ENCODE measurements at regions not wholly inside any gene's neighbourhood (a gene's known extent, or its start where the extent isn't known, plus 50 kb on each side); places are given as distances from the start of the nearest gene placed in this dataset.
"Not testable (repeated sequence)": the region's sequence is repeated elsewhere in the genome, so short reads cannot be mapped to it uniquely, and the experiment has no call there.

DNA sequence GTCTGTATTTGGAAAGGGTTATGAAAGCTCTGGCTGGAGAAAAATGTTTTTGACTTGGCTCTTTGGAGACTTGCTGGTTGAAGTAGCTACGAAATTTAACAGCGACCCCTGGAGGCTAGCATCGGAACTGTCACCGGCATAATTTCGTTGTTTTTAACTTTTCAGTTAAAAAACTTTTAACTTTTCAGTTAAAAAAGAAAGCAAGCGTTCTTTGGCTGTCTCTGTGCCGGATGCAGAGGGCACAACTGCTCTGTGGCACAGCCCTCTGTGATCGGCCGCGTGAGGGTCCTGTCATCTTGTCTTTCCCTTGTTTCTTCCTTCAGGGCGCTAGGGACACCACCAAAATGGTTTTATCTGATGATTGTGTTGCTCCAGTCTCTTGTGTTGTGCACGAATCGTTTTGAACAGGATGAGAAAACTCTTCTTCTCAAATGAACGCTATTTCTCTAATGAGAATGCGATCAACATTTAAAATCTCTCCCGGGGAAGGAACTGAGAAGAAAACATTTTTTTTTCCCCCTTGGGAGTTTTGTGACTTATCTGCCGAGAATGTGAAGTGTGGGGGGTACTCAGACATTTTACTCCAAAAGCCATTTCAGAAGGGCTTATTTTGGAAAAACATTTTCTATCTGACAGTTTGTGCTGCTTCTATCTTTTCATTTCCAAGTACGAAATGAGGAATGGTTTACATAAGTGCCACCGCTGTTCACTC, 57.1 kb downstream of the ADCYAP1 start:
- TF ChIP-seq JUND (IDR thresholded peaks at IDR 0.05; ENCODE audit: low read depth), result no peak
- in situ Hi-C loops (cut with HindIII; ENCODE audit: low pct_unique_long_range_greater_than_20kb, low sequenced_read_pairs), result no loop called here
- DNase-seq (ENCODE audit: low read depth in 1 of 2, low spot score in 1 of 2), result peak; percentile 11 to 25

DNA sequence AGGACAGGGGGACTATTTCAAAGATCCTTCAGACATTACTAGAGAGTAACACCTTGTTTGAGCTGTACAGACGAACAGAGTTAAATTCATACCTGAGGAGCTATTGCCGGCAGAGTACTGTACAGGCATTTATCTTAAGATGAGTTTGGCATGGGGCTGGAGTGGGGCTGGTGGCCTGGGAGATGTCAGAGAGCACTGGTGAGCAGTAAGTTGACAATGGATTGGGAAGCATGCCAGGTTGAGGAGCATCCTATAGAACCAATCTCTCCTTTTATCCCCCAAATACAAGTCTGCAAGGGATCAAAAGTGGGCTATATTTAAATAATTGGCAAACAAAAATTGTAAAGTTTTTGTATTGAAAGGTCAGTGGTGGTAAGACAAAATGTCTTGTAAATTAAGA, 58.6 kb downstream of the ADCYAP1 start:
- DNase-seq (ENCODE audit: low read depth in 1 of 2, low spot score in 1 of 2), result no peak
- in situ Hi-C loops (cut with HindIII; ENCODE audit: low pct_unique_long_range_greater_than_20kb, low sequenced_read_pairs), result no loop called here
- TF ChIP-seq JUND (IDR thresholded peaks at IDR 0.05; ENCODE audit: low read depth), result no peak

DNA sequence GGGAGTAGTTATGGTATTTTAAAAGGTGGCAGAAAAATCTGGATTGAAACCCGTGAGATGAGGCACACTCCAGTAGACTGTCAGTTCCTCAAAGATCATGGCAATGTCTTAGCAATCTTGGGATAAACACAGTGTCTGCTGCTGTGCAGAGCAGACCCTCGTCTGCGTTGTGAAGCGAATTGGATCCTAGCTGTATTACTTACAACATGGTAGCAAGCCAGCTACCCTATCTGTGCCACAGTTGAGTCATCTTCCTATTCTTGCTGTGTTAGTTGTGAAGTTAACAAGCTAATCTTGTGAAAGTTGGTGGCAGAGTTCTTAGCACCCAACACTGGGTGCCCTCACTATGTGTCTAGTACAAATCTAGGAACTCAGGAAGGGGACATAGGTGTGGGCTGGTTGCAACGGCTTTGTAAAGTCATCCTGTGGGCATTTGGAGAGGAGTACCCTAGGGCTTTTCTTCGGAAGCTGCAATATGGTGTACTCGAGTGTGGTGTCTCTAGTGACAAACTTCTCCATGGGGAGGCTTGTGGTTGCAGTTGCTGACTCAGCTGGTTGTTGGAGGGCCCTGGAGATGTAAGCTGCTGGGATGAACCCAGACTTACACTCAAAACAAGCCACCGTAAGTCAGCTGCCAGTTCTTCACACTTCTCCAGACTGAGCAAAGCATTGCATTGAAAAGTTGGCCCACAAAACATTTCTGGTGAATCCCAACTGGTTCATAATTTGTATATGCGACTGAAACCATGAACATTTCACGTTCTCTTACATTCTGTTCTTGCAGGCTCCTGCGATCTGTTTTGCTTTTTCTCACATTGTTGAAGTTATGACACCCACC, 61.5 kb downstream of the ADCYAP1 start:
- in situ Hi-C loops (cut with HindIII; ENCODE audit: low pct_unique_long_range_greater_than_20kb, low sequenced_read_pairs), result no loop called here
- no peak for DNase-seq (ENCODE audit: low read depth in 1 of 2, low spot score in 1 of 2)
- no peak for TF ChIP-seq JUND (IDR thresholded peaks at IDR 0.05; ENCODE audit: low read depth)

DNA sequence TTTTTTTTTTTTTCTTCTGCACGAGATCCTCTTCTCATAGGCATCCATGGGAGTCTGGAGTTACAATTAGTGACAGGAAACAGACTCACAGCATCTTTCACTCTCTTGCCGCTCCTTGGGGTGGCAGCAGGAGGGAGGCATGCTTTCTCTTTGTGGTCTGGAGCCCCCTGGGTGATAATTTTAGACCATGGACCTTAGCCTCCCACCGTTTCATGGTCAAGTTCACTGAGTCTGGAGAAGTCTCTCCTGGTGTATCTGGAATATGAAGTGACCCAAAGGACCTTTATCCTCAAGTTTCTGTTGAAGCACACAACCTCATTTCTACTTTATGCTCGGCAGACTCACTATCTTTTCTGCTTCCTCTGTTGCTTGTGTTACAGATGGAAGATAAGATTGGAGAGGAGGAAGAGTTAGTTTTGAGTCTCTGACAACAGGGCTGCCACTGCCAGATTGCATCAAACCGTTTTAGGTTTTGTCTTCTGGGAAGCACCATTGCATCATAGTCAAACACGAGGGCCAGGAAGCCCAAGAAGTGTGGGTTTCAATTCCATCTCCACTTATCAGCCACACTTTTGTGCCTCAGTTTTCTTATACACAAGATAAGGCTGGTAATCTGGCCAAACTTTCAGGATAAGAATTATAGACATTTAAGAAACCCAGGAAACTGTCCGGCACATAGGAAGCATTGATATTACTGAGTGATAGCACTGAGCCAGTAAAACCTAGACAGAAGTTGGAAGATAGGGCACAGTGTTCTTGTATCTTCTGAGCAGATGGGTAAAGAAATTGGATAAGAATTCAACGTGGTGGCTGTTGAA, 62.3 kb downstream of the ADCYAP1 start:
- no peak for DNase-seq (ENCODE audit: low read depth in 1 of 2, low spot score in 1 of 2)
- in situ Hi-C loops (cut with HindIII; ENCODE audit: low pct_unique_long_range_greater_than_20kb, low sequenced_read_pairs), result no loop called here
- no peak for TF ChIP-seq JUND (IDR thresholded peaks at IDR 0.05; ENCODE audit: low read depth)

DNA sequence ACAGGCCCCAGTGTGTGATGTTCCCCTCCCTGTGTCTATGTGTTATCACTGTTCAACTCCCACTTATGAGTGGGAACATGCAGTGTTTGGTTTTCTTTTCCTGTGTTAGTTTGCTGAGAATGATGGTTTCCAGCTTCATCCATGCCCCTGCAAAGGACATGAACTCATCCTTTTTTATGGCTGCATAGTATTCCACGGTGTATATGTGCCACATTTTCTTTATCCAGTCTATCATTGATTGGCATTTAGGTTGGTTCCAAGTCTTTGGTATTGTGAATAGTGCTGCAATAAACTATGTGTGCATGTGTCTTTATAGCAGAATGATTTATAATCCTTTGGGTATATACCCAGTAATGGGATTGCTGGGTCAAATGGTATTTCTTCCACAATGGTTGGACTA, 64.2 kb downstream of the ADCYAP1 start:
- DNase-seq (ENCODE audit: low read depth in 1 of 2, low spot score in 1 of 2); in situ Hi-C loops (cut with HindIII; ENCODE audit: low pct_unique_long_range_greater_than_20kb, low sequenced_read_pairs): not testable (repeated sequence)

DNA sequence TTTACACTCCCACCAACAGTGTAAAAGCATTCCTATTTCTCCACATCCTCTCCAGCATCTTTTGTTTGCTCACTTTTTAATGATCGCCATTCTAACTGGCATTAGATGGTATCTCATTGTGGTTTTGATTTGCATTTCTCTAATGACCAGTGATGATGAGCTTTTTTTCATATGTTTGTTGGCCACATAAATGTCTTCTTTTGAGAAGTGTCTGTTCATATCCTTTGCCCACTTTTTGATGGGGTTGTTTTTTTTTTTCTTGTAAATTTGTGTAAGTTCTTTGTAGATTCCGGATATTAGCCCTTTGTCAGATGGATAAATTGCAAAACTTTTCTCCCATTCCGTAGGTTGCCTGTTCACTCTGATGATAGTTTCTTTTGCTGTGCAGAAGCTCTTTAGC, 64.6 kb downstream of the ADCYAP1 start:
- in situ Hi-C loops (cut with HindIII; ENCODE audit: low pct_unique_long_range_greater_than_20kb, low sequenced_read_pairs); DNase-seq (ENCODE audit: low read depth in 1 of 2, low spot score in 1 of 2): not testable (repeated sequence)

DNA sequence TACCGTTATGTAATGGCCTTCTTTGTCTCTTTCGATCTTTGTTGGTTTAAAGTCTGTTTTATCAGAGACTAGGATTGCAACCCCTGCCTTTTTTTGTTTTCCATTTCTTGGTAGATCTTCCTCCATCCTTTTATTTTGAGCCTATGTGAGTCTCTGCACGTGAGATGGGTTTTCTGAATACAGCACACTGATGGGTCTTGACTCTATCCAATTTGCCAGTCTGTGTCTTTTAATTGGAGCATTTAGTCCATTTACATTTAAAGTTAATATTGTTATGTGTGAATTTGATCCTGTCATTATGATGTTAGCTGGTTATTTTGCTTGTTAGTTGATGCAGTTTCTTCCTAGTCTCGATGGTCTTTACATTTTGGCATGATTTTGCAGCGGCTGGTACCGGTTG, 69.9 kb downstream of the ADCYAP1 start:
- DNase-seq (ENCODE audit: low read depth in 1 of 2, low spot score in 1 of 2); in situ Hi-C loops (cut with HindIII; ENCODE audit: low pct_unique_long_range_greater_than_20kb, low sequenced_read_pairs): not testable (repeated sequence)

DNA sequence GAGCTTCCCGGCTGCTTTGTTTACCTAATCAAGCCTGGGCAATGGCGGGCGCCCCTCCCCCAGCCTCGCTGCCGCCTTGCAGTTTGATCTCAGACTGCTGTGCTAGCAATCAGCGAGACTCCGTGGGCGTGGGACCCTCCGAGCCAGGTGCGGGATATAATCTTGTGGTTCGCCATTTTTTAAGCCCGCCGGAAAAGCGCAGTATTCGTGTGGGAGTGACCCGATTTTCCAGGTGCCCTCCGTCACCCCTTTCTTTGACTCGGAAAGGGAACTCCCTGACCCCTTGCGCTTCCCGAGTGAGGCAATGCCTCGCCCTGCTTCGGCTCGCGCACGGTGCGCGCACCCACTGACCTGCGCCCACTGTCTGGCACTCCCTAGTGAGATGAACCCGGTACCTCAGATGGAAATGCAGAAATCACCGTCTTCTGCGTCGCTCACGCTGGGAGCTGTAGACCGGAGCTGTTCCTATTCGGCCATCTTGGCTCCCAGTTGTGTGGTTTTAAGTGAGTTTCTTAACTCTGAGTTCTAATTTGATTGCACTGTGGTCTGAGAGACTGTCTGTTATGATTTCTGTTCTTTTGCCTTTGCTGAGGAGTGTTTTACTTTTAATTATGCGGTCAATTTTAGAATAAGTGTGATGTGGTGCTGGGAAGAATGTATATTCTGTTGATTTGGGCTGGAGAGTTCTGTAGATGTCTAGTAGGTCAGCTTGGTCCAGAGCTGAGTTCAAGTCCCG, 71.9 kb downstream of the ADCYAP1 start:
- DNase-seq (ENCODE audit: low read depth in 1 of 2, low spot score in 1 of 2); in situ Hi-C loops (cut with HindIII; ENCODE audit: low pct_unique_long_range_greater_than_20kb, low sequenced_read_pairs): not testable (repeated sequence)

DNA sequence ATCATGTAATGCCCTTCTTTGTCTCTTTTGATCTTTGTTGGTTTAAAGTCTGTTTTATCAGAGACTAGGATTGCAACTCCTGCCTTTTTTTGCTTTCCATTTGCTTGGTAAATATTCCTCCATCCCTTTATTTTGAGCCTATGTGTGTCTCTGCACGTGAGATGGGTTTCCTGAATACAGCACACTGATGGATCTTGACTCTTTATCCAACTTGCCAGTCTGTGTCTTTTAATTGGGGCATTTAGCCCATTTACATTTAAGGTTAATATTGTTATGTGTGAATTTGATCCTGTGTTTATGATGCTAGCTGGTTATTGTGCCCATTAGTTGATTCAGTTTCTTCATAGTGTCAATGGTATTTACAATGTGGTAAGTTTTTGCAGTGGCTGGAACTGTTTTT, 72.7 kb downstream of the ADCYAP1 start:
- in situ Hi-C loops (cut with HindIII; ENCODE audit: low pct_unique_long_range_greater_than_20kb, low sequenced_read_pairs); DNase-seq (ENCODE audit: low read depth in 1 of 2, low spot score in 1 of 2): not testable (repeated sequence)

DNA sequence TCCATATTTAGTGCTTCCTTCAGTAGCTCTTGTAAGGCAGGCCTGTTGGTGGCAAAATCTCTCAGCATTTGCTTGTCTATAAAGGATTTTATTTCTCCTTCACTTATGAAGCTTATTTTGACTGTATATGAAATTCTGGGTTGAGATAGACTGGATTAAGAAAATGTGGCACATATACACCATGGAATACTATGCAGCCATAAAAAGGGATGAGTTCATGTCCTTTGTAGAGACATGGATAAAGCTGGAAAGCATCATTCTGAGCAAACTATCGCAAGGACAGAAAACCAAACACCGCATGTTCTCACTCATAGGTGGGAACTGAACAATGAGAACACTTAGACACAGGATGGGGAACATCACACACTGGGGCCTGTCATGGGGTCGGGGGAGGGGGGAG, 73.1 kb downstream of the ADCYAP1 start:
- in situ Hi-C loops (cut with HindIII; ENCODE audit: low pct_unique_long_range_greater_than_20kb, low sequenced_read_pairs); DNase-seq (ENCODE audit: low read depth in 1 of 2, low spot score in 1 of 2): not testable (repeated sequence)

DNA sequence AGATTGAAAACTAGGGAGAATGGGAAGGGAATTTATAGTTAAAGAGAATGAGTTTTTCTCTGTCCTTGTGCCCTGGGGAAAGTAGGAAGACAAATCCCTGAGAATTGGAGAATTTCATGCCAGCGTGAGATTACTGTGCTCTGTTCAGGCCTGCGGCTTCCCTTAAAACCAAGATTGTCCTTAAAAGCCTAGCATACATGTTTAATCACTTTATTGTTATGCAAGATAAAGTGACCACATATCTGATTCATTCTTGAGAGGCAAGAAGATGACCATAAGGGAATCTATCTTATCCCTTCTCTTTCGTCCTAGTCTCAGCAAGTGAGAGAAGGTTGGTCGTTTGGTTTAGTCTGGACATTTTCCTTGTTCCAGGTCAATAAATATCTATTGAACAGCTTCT, 75.9 kb downstream of the ADCYAP1 start:
- no peak for DNase-seq (ENCODE audit: low read depth in 1 of 2, low spot score in 1 of 2)
- in situ Hi-C loops (cut with HindIII; ENCODE audit: low pct_unique_long_range_greater_than_20kb, low sequenced_read_pairs), result no loop called here
- no peak for TF ChIP-seq JUND (IDR thresholded peaks at IDR 0.05; ENCODE audit: low read depth)

DNA sequence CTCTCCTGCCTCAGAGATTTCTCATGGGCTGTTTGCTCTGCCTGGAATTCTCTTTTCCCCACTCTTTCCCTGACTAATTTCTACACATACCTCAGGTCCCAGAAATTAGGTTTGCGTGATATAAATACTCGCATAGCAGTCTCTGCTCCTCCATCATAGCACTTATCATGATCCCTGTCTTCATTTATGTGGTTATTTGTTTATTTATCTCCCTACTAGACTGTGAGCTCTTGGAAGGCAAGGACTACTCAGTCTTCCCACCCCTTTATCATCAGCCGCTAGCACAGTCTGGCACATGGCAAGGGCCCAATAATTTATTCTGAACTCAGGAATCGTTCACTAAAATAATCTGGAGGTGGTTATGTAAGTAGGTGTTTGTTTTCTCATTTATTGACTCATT, 79.3 kb downstream of the ADCYAP1 start:
- in situ Hi-C loops (cut with HindIII; ENCODE audit: low pct_unique_long_range_greater_than_20kb, low sequenced_read_pairs), result no loop called here
- no peak for TF ChIP-seq JUND (IDR thresholded peaks at IDR 0.05; ENCODE audit: low read depth)
- DNase-seq (ENCODE audit: low read depth in 1 of 2, low spot score in 1 of 2), result no peak
